Activated naive CD8-positive, alpha-beta T cell treated with anti-CD3 and anti-CD28 coated beads, Interleukin-2, amount 10 ng/mL, durations not matched to agents 7 days and 5 days (primary cell): ENCODE measurements at regions not wholly inside any gene's neighbourhood (a gene's known extent, or its start where the extent isn't known, plus 50 kb on each side); places are given as distances from the start of the nearest gene placed in this dataset.

Experiments used
- ATAC-seq: fragments of 150-1000 bp; cut with Tn5 transposase; one replicate; pipeline ENCODE4 v1.10.0; 2021; ENCODE audit warnings: low read depth, moderate library complexity
- POLR2A ChIA-PET: fragments of 350-600 bp; sonication (Branson Sonifier 250); formaldehyde crosslinking; loops from one replicate; lab custom pipeline; 2021; ENCODE audit warnings: antibody characterized with exemption; lab: Charles Lee
- DNase-seq: peaks from one replicate; pipeline ENCODE4 v3.0.0; 2021
- H3K27ac Mint-ChIP-seq: one replicate; pipeline ENCODE4 v1.8.0; 2022; ENCODE audit warnings: mild to moderate bottlenecking, mixed read lengths
- H3K27me3 Mint-ChIP-seq: one replicate; pipeline ENCODE4 v1.8.0; 2022; ENCODE audit warnings: mild to moderate bottlenecking, moderate library complexity, mixed read lengths
- H3K36me3 Mint-ChIP-seq: one replicate; pipeline ENCODE4 v1.8.0; 2021; ENCODE audit warnings: mild to moderate bottlenecking, mixed read lengths
- H3K4me1 Mint-ChIP-seq: one replicate; pipeline ENCODE4 v1.8.0; 2021; ENCODE audit warnings: mixed read lengths
- H3K4me3 Mint-ChIP-seq: one replicate; pipeline ENCODE4 v1.8.0; 2022; ENCODE audit warnings: mild to moderate bottlenecking, moderate library complexity, mixed read lengths
- H3K9me3 Mint-ChIP-seq: one replicate; pipeline ENCODE4 v1.8.0; 2021; ENCODE audit warnings: mixed read lengths

- peaks cover 13% of the 10 kb centered on the region for H3K4me1 Mint-ChIP-seq
- ATAC-seq (no peak), DNase-seq (no peak)
- no peaks in the 10 kb centered on the region for H3K36me3 Mint-ChIP-seq
- H3K27ac Mint-ChIP-seq: no peak overlapping the region
- POLR2A ChIA-PET: no interaction called here
- H3K9me3 Mint-ChIP-seq: no peaks in the 10 kb centered on the region
- peaks cover 64% of the 10 kb centered on the region for H3K27me3 Mint-ChIP-seq
- H3K4me3 Mint-ChIP-seq: no peak overlapping the region
Observed at GRCh38 chr14:106201376-106201775, 675.0 kb downstream of the TMEM121 start.

DNA sequence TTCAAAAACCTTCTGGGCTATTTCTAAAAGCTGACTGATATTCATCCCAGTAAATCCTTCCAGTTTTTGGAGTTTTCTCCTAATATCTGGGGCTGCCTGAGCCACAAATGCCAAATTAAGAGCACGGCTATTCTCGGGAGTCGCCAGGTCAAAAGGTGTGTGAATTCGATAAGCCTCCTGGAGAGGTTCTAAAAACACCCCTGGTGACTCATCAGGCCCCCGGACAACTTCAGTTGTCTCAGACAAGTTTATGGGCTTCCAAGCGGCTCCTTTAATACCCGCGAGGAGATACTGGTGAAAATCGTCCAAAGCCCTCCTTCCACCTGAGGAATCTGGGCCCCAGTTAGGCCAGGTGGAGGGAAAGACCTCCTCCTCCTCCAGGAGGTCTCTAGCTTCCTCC, 677.1 kb downstream of the TMEM121 start:
- DNase-seq (no peak), ATAC-seq (no peak)
- Mint-ChIP-seq H3K4me1 (peaks cover 11% of the 10 kb centered on the region), H3K4me3 (no peak overlapping the region), H3K27me3 (peaks cover 64% of the 10 kb centered on the region), H3K9me3 (no peaks in the 10 kb centered on the region), H3K27ac (no peak overlapping the region), H3K36me3 (no peaks in the 10 kb centered on the region)
- POLR2A ChIA-PET: no interaction called here

GRCh38 chr14:106204063-106204462, 677.7 kb downstream of the TMEM121 start:
- peaks cover 11% of the 10 kb centered on the region for H3K4me1 Mint-ChIP-seq
- POLR2A ChIA-PET: no interaction called here

GRCh38 chr14:106207316-106207715, 680.9 kb downstream of the TMEM121 start:
- peaks cover 5% of the 10 kb centered on the region for H3K4me1 Mint-ChIP-seq
- no peaks in the 10 kb centered on the region for H3K9me3 Mint-ChIP-seq
- H3K36me3 Mint-ChIP-seq: no peaks in the 10 kb centered on the region
- ATAC-seq (no peak), DNase-seq (no peak)
- H3K4me3 Mint-ChIP-seq: no peak overlapping the region
- H3K27ac Mint-ChIP-seq: no peak overlapping the region
- POLR2A ChIA-PET: no interaction called here
- H3K27me3 Mint-ChIP-seq: peaks cover 40% of the 10 kb centered on the region

More at GRCh38 chr14:106204063-106204462, 677.7 kb downstream of the TMEM121 start:
- DNase-seq (no peak), ATAC-seq (no peak)
- no peak overlapping the region for H3K27ac Mint-ChIP-seq
- no peaks in the 10 kb centered on the region for H3K36me3 Mint-ChIP-seq
- H3K4me3 Mint-ChIP-seq: no peak overlapping the region
- no peaks in the 10 kb centered on the region for H3K9me3 Mint-ChIP-seq
- peaks cover 62% of the 10 kb centered on the region for H3K27me3 Mint-ChIP-seq

DNA sequence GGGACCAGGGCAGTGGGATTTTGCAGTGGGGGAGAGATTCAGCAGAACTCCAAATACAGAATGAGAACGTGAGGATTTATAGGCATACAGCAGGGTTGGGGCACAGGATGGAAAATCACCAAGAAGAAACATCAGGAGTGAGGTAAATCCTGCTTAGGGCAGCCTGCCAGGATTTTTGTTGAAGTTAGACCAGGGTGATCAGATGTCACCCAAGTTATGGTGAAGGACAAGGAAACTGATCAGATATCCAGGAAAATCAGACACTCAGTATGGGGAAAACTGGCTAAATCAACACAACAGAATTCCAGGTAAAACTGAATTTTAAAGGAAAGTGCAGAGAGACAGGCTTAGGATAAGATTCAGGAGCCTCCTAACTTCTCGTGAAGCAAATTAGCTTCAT, 682.4 kb downstream of the TMEM121 start:
- no peak overlapping the region for H3K27ac Mint-ChIP-seq
- POLR2A ChIA-PET: interaction anchor here (1.5 kb wide), 1 partner anchor 15 kb away, joined by 3 read pairs; no protein-coding TSS in a partner anchor
- peaks cover 42% of the 10 kb centered on the region for H3K27me3 Mint-ChIP-seq
- no peaks in the 10 kb centered on the region for H3K9me3 Mint-ChIP-seq
- H3K4me3 Mint-ChIP-seq: no peak overlapping the region
- no peaks in the 10 kb centered on the region for H3K36me3 Mint-ChIP-seq
- peaks cover 7% of the 10 kb centered on the region for H3K4me1 Mint-ChIP-seq
- DNase-seq: no peak
- ATAC-seq: no peak

DNA sequence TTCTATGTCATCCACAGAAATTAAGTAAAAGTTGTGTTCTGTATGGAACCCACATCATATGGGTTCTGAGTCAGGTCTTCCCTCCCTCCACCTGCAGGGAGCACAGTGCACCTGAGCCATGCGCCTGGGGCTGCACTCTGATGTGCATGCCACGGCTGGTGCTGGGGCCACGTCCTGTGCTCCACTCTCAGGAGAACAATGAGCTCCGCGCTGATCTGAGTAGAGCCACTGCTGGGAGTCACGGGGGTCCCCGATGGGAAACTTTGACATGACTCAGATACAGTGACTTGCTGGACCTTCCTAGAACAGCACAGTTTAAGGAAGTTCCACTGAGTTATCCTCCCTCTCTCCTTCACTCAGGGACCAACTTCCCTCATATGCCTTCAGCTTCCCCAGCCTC, 683.4 kb downstream of the TMEM121 start:
- no peak overlapping the region for H3K4me3 Mint-ChIP-seq
- peaks cover 7% of the 10 kb centered on the region for H3K4me1 Mint-ChIP-seq
- no peaks in the 10 kb centered on the region for H3K9me3 Mint-ChIP-seq
- ATAC-seq (peak; percentile 74), DNase-seq (no peak)
- H3K27me3 Mint-ChIP-seq: peaks cover 41% of the 10 kb centered on the region
- no peaks in the 10 kb centered on the region for H3K36me3 Mint-ChIP-seq
- no peak overlapping the region for H3K27ac Mint-ChIP-seq
- POLR2A ChIA-PET: interaction anchor here (1.5 kb wide), 1 partner anchor 14 kb away, joined by 3 read pairs; no protein-coding TSS in a partner anchor

GRCh38 chr14:106210650-106211049, 684.3 kb downstream of the TMEM121 start:
- Mint-ChIP-seq H3K27ac (no peak overlapping the region), H3K4me1 (peaks cover 7% of the 10 kb centered on the region), H3K9me3 (no peaks in the 10 kb centered on the region), H3K27me3 (peaks cover 39% of the 10 kb centered on the region), H3K4me3 (no peak overlapping the region), H3K36me3 (no peaks in the 10 kb centered on the region)
- peak; percentile 75 for ATAC-seq
- no peak for DNase-seq
- POLR2A ChIA-PET: interaction anchor here (1.2 kb wide), 1 partner anchor 10 kb away, joined by 3 read pairs; no protein-coding TSS in a partner anchor

GRCh38 chr14:106211334-106211900, 685.0 kb downstream of the TMEM121 start:
- H3K27ac Mint-ChIP-seq: no peak overlapping the region
- POLR2A ChIA-PET: interaction anchor here (1.2 kb wide), 1 partner anchor 11 kb away, joined by 3 read pairs; no protein-coding TSS in a partner anchor

GRCh38 chr14:106215229-106215628, 688.8 kb downstream of the TMEM121 start:
- POLR2A ChIA-PET: no interaction called here

More at GRCh38 chr14:106211334-106211900, 685.0 kb downstream of the TMEM121 start:
- Mint-ChIP-seq H3K36me3 (no peaks in the 10 kb centered on the region), H3K4me1 (peaks cover 7% of the 10 kb centered on the region), H3K27me3 (peaks cover 36% of the 10 kb centered on the region), H3K9me3 (no peaks in the 10 kb centered on the region), H3K4me3 (no peak overlapping the region)
- DNase-seq (no peak), ATAC-seq (no peak)

GRCh38 chr14:106216679-106217078, 690.3 kb downstream of the TMEM121 start:
- no peak for ATAC-seq
- POLR2A ChIA-PET: no interaction called here

More at GRCh38 chr14:106215229-106215628, 688.8 kb downstream of the TMEM121 start:
- Mint-ChIP-seq H3K4me1 (peaks cover 9% of the 10 kb centered on the region), H3K4me3 (no peak overlapping the region), H3K27me3 (peaks cover 16% of the 10 kb centered on the region), H3K9me3 (no peaks in the 10 kb centered on the region), H3K36me3 (no peaks in the 10 kb centered on the region), H3K27ac (no peak overlapping the region)
- ATAC-seq (no peak), DNase-seq (no peak)

GRCh38 chr14:106218174-106218573, 691.8 kb downstream of the TMEM121 start:
- no peaks in the 10 kb centered on the region for H3K9me3 Mint-ChIP-seq
- H3K27ac Mint-ChIP-seq: no peak overlapping the region
- POLR2A ChIA-PET: no interaction called here
- no peak for ATAC-seq
- H3K4me1 Mint-ChIP-seq: peaks cover 4% of the 10 kb centered on the region
- H3K4me3 Mint-ChIP-seq: no peak overlapping the region
- DNase-seq: no peak
- H3K36me3 Mint-ChIP-seq: no peaks in the 10 kb centered on the region
- peaks cover 11% of the 10 kb centered on the region for H3K27me3 Mint-ChIP-seq

More at GRCh38 chr14:106216679-106217078, 690.3 kb downstream of the TMEM121 start:
- no peak overlapping the region for H3K4me3 Mint-ChIP-seq
- peaks cover 16% of the 10 kb centered on the region for H3K27me3 Mint-ChIP-seq
- H3K36me3 Mint-ChIP-seq: no peaks in the 10 kb centered on the region
- DNase-seq: no peak
- no peaks in the 10 kb centered on the region for H3K9me3 Mint-ChIP-seq
- peaks cover 4% of the 10 kb centered on the region for H3K4me1 Mint-ChIP-seq
- H3K27ac Mint-ChIP-seq: no peak overlapping the region

GRCh38 chr14:106222311-106222710, 695.9 kb downstream of the TMEM121 start:
- Mint-ChIP-seq H3K4me3 (no peak overlapping the region), H3K9me3 (no peaks in the 10 kb centered on the region), H3K36me3 (peaks cover 2% of the 10 kb centered on the region), H3K4me1 (peaks cover 16% of the 10 kb centered on the region), H3K27ac (no peak overlapping the region), H3K27me3 (peaks cover 4% of the 10 kb centered on the region)
- ATAC-seq (no peak), DNase-seq (no peak)
- POLR2A ChIA-PET: no interaction called here

DNA sequence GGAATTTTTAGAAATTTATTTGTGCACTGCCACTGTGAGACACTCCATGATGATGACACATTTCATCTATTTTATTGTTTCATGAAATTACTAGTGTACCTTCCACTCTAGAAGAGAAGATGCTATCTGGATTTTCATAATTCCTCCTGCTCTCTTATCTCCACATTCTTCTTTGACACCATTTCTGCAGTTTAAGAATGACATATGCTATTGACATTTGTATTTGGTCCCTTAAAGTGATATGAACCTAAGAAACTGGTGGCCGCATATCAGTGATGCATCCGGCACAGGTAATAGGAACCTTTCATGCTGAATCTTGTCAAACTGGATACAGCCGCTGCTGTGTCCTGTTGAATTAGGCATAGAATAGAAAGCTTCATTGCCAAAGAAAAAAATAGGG, 696.3 kb downstream of the TMEM121 start:
- peaks cover 2% of the 10 kb centered on the region for H3K36me3 Mint-ChIP-seq
- H3K27ac Mint-ChIP-seq: no peak overlapping the region
- H3K4me3 Mint-ChIP-seq: no peak overlapping the region
- DNase-seq (no peak), ATAC-seq (no peak)
- POLR2A ChIA-PET: no interaction called here
- H3K9me3 Mint-ChIP-seq: no peaks in the 10 kb centered on the region
- H3K4me1 Mint-ChIP-seq: peaks cover 16% of the 10 kb centered on the region
- H3K27me3 Mint-ChIP-seq: peaks cover 4% of the 10 kb centered on the region

- Mint-ChIP-seq H3K27ac (peak overlapping the region; percentile 34), H3K9me3 (no peaks in the 10 kb centered on the region)
Observed at GRCh38 chr14:106227793-106228192, 701.4 kb downstream of the TMEM121 start.

More at GRCh38 chr14:106227793-106228192, 701.4 kb downstream of the TMEM121 start:
- DNase-seq: no peak
- Mint-ChIP-seq H3K27me3 (no peaks in the 10 kb centered on the region), H3K4me1 (peaks cover 21% of the 10 kb centered on the region), H3K4me3 (no peak overlapping the region), H3K36me3 (peaks cover 2% of the 10 kb centered on the region)
- no peak for ATAC-seq
- POLR2A ChIA-PET: no interaction called here
